Stimulated activated CD4-positive, alpha-beta T cell treated with anti-CD3 and anti-CD28 coated beads, TNF-alpha, amount 100 ng/mL, for 24 hours (primary cell): ENCODE measurements at regions not wholly inside any gene's neighbourhood (a gene's known extent, or its start where the extent isn't known, plus 50 kb on each side); places are given as distances from the start of the nearest gene placed in this dataset.
"Not testable (repeated sequence)": the region's sequence is repeated elsewhere in the genome, so short reads cannot be mapped to it uniquely, and the experiment has no call there.

Experiments used
- DNase-seq, 3 experiments: peaks; one replicate each; pipeline ENCODE4 v3.0.0-alpha.2; 2020; ENCODE audit warnings: low read depth in 3 of 3

DNA sequence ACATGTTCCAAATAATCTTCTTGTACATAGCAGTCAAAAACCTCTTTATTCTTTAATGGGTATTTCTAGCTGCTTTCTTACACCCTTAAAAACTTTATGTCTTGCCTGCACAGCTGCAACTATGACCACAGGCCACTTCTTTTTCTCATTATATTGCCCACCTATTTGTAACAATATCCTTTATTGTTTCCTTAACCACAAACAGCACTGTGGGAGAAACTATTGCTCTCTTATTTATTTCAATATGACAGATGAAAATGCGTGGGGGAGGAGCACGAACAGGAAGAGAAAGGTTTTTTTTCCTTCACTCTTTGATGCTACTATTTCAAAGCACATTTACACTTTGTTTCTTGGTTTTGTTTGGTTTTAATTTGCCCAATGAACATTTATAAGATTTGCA is 253.5 kb downstream of the GJA1 start:
- DNase-seq, result no peak

DNA sequence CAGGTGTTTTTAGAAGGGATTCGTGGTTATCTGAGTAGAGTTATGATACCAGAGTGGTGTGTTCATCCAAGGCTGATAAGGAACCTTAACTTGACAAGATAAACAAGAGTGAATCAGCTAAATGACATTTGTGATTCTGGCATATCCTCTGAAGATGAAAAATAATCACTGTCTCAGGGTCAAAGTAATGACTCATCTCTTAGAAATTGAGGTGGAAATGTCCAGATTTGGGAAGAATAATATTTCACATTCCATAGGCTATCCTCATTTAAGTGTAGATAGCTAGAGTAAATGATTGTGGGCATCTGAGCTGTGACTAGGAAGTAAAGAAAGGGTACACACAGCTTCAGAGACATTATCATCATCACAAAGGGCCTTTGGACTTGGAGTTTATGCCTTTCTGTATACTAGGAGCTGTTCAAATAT is 255.7 kb downstream of the GJA1 start:
- DNase-seq, result no peak

DNA sequence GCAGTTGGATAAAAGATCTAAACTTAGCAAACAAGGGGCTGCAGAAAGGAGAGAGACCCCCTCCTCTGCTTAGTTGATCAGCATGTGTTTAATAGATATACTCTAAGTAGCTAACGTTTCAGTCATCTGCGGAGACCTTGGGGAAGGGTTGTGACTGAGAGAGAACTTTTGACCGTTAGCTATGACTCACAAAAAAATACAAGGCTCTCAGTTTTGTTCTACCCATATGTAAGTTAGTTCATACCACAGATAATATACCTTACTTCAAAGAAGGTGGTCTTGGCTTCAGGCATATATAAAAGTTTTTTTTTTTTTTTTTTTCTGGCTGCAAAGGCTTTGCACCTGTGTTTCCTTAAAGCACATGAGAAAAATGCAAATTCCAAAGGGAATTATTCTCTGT is 258.9 kb downstream of the GJA1 start:
- no peak for DNase-seq

DNA sequence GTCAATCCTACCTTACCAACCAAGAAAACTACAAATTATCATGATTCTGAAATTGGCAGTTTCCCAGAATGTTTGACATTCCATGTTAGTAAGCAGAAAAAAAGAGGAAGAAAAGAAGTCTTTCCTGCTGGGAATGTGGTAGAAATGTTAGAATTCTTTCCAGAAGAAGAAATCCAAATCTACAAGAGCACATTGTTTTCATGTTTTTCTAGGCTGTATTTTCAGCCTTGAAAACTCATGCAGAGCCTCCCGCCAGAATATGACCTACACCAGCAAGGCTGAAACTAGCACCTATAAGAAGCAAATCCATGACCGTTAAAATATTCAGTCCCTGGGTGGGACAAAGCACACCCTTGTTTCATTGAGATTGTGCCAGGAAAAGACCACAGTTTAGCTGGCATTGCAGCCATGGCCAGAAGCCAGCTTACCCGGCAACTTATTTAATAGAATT is 259.4 kb downstream of the GJA1 start:
- DNase-seq, result no peak

DNA sequence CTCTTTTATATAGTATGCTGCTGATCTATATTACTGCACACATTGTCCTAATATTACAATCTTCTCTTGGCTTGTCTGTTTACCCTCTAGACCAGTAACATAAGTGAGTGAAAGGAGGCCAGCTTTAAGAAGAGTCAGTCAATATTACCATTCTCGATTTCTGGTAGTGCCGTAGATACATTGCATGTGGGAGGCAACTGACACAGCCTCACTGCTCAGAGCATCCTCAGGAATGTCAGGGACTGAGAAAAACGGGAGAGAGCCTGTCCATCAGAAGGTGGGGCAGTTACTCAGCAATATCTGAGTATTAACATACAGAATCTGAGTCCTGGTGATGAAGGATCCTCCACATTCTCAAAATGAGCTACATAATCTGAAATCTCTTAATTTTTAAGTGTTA is 259.9 kb downstream of the GJA1 start:
- no peak for DNase-seq

DNA sequence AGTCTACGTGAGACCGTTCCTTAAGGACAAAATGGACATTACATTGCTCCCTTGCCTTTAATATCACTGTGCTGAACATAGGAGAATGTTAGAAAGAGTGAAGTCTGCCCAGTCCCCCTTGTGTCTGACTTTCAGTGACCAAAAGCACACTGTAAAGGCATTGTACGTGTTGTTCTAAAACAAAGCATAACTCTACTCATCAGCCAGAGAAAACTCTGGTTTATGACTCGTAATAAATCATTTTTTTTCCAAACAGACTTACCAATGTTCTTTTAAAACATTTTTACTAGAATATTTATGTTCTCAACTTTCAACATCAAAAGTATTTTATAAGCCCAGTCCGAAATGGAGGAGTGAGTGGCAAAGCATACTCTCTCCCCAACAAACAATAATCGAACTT is 262.5 kb downstream of the GJA1 start:
- DNase-seq, result no peak

DNA sequence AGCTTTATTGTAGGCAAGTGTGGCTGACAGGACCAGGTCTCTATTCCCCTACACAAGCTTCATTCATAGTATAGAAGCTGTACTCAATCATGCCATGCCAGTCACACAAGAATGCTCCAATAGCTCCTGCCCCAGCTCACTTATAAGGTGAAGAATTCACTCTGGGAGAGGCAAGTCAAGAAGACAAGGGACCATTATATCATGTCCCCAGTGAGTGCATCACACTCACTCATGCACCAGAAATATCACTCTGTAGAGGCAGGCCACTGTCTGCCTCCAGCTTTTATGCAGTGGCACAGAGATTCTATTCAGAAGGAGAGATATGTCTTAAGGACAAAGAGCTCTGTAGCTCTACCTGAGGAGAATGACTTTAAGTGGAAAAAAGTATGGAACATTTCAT is 263.2 kb downstream of the GJA1 start:
- no peak for DNase-seq

DNA sequence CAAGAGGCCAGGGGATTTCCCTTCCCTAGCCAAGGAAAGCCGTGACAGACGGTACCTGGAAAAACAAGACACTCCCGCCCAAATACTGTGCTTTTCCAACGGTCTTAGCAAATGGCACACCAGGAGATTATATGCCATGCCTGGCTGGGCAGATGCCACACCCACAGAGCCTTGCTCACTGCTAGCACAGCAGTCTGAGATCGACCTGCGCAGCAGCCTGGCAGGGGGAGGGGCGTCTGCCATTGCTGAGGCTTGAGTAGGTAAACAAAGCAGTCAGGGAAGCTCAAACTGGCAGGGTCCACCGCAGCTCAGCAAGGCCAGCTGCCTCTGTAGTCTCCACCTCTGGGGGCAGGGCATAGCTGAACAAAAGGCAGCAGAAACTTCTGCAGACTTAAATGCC is 267.7 kb downstream of the GJA1 start:
- DNase-seq, result not testable (repeated sequence)

DNA sequence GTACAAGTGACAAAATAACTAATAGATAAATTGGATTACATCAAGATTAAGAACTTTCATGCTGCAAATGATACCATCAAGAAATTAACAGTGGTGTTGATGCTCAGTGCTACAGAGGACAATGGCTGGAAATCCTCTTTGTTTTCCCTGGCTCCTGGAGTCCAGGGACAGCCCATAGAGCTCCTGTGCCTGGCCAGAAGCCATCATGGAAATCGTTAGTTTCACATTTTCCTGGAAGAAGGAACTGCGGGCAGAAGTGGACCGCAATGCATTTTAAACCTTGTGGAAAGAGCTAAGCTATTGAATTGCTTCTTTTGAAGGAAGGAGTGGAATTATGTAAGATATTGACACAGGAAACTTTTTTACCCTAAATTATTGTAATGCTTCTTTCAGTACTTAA is 276.0 kb downstream of the GJA1 start:
- DNase-seq, result no peak

DNA sequence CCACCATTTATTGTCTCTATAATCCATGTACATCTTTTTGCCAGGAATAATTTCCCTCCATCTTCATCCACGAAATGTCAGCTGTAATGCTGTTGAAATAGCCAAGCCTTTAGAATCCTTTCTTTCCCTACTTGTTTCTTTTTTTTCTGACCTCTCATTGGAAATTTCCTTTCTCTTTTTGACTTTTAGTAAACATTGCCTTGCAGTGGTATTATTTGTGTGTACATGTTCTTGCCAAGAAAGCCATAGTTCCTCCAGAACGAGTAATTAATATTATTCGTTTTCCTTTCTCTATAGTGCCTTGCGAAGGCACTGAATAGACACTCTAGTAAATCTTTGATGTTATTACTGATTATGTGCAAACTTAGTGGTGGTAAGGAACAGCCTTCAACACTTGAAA is 282.2 kb downstream of the GJA1 start:
- no peak for DNase-seq

DNA sequence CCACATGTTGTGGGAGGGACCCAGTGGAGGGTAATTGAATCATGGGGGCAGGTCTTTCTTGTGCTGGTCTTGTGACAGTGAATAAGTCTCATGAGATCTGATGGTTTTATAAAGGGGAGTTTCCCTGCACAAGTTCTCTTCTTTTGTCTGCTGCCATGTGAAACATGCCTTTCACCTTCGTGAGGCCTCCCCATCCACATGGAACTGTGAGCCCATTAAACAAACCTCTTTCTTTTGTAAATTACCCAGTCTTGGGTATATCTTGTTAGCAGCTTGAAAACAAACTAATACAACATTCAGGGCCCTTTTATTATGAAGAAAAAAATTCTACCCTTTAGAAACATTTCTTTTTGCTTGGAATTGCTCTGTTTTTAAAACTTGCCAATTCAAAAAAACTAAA is 285.4 kb downstream of the GJA1 start:
- not testable (repeated sequence) for DNase-seq

DNA sequence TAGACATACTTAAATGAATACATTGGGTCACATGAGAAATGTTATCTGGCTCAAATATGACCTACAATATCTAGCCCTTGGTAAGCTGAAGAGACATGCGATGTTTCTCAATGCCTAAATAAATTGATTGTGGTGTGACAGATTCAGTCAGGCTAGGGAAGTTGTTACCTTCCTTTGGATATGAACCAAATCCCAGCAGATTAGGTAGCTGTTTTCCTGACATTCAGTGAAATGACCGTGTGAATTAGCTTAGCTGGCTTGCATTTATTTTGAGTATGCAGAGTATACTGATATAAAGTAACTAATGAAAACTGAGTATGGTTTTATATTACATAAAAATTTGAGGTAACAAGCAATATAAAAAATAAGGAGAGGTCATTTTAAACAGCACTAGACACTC is 288.2 kb downstream of the GJA1 start:
- no peak for DNase-seq

DNA sequence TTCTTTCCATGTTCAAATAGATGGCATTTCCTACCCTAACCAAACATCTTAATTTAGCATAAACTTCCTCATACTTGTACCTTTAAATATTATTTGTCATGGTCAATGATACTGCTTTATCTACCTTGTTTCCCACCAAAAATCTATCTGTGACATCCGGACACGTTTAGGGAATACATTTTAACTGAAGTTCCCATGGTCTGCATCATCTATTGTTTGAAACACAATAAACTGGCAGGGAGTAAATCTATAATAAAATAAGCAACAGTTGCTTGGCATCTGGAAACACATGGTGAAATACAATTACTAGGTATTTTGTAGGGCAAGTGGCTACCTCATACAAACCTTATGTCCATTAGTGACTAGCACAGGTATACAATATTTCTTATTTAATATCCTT is 289.1 kb downstream of the GJA1 start:
- DNase-seq, result no peak

DNA sequence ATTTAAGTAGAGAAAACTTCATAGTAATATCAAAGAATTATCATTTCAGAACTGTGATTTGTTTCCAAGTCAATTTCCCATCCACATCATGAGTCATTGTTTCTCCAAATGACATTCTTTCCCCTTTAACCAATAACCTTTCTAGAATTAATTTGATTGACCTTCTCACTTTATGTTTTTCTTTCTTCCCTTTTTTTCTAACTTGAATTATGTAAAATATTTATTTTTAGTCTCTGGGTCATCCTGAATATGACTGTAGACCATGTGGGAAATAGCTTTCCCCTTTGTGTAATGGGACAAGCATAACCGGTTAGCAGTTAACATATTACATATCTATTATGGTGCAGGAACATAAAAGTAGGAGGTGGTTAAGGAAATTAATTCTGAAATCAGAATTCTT is 291.1 kb downstream of the GJA1 start:
- DNase-seq, result no peak

DNA sequence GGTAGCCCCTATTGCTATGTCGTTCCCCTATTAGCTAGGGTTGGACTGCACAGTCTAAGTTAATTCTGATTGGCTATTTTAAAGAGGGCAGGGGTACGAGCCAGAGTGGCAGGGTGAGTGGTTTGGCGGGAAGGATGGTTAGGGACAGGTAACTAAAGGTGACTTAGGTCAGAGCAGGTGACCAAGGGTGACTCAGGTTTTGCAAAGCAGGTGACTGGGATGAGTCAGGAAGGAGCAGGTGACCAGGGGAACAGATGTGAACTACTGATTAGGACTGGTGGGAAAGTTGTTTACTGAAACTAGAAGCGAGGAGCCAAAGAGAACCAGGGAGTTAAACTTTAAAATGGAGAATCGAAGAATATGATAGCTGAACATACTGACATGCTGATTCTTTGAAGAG is 295.2 kb downstream of the GJA1 start:
- DNase-seq, result no peak

DNA sequence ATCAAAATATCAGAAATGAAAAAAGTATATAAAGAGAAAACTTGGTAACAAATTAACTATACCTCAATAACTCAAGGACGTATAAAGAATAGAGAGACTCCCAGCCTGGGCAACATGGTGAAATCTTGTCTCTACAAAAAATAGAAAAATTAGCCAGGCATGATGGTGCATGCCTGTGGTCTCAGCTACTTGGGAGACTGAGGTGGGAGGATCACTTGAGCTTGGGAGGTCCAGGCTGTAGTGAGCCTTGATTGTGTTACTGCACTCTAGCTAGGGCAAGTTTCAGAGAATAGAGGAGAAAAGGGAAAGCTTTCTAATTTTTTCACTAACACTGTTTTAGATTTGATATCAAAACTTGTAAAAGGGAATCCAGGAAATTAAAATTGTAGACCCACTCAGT is 295.9 kb downstream of the GJA1 start:
- no peak for DNase-seq

DNA sequence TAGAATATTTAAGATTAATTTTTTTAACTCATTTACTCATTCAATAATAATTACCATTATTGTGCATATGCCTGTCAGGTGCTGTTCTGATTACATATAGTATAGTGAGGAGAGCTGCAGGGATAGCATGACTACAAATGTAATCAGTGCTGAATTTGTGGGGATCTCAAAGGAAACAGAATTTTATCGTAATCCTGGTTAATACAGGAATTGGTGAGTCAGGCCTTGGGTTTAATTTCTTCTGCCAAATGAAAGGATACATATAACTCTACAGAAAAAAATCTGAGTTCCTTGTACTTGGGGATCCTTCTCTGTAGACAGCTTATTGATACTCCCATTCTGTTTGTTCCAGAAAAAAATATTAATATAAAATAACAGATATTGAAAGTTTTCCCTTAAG is 297.2 kb downstream of the GJA1 start:
- DNase-seq, result no peak

DNA sequence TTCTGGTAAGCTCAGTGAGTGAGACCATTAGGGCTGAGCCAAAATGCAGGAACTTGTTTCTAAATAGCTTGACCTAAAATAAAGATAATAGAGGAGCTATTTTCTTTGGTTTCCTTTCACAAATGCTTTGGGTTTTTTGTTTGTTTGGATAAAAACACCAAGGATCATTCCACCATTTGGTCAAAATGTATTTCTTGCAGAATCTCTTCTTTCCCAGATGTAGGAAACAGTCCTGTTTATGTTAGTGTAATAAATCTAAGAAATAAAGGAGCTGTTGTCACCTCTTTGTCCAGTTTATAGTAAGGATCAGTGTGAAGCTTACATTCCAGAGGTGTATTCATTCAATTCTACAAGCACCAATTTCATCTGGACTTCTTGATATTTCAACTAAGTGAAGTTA is 297.8 kb downstream of the GJA1 start:
- no peak for DNase-seq

DNA sequence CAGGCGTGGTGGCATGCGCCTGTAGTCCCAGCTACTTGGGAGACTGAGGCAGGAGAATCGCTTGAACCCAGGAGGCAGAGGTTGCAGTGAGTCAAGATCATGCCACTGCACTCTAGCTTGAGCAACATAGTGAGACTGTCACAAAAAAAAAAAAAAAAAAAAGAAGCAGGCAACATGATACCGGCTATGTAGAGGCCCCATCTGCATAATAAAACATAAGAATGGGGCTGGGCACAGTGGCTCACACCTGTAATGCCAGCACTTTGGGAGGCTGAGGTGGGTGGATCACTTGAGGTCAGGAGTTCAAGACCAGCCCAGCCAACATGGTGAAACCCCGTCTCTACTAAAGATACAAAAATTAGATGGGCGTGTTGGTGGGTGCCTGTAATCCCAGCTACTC is 304.7 kb downstream of the GJA1 start:
- not testable (repeated sequence) for DNase-seq

DNA sequence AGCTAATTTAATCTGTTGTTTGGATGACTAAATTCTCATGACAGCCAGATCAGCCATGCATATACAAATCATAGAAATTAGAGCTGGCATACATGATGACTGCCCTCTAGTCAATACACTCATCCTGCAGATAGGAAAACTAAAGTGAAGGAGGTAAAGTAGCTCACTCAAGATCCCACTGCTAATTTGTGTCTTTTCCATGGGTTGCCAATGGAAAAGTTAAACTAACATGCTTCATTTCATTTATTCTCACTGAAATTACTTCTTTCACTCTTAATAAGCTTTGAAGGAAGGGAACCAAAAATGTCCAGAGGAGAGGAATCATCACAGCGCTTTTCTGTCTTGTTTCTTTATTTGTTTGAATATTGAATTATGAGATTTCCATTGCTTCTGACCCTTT is 308.2 kb downstream of the GJA1 start:
- no peak for DNase-seq

DNA sequence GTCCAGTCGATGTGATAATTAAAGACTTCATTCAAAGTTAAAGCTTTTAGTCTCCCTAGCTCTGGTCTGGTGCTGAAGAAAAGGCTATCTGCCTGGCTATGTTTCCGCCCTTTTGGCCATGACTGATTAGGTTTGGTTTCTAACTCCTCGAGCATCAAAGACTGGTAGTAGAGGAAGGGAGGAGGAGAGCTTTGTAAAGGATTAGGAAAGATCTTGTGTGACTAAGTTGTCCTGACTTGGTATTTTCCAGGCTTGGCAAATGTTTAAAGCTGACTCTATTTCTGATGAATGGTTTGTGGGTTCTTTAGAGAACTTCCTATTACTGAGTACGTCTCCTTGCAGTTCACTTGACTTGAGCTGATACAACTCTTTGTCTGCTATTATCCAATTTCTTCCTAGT is 312.9 kb downstream of the GJA1 start:
- no peak for DNase-seq

DNA sequence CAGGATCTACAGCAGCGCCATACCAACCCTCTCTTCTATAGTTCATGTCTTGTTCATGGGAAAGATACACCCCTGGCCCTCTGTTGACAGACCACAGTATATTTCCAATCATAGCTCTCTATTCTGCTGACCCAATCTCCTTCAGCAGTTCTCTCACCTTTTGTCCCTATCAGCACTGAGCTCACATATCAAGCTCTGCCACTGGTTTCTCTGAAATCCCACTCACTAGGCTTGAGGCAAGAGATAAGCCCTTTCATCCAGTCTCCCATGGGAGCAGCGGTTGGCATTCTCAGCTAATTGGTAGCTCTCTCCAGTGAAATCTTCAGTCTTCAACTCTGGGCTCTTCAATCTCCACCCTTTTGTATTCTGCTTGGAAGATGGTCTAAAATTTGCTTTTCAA is 313.4 kb downstream of the GJA1 start:
- DNase-seq, result no peak

DNA sequence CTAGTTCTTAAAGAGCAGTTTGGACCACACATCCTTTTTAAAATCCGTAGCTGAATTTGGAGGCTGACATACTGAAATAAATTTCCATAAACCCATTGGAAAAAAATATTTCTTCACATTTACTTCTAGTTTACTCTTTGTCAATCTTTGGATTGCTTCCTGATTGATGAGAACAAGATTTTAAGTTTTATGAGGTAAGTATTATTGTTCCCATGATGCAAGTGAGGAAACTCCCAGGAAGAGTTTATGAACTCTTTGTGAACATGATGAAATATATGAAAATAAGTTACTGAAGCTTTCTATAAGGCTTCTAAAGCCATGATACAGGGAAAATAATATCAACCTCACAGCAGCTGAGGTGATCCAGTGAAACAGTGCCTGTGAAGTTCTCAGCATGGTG is 320.0 kb downstream of the GJA1 start:
- no peak for DNase-seq

DNA sequence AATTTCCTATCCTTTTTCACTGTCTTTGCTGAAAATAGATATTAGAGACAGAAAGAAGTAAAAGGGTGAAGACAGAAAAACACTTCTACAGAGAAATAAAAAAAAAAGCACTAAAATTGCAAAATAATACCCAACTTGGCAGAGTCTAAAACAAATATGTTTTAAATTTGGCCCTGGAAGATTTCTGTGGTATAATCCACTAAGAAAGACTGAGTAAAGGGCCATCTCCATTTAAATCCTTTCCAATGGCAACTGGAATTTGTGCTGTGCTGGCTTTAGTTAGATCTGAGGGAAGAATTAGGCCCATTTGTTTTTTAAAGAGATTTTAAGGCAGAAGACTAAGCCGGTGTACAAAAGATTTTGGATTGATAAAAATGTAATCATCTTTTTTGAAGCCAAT is 321.2 kb downstream of the GJA1 start:
- DNase-seq, result no peak

DNA sequence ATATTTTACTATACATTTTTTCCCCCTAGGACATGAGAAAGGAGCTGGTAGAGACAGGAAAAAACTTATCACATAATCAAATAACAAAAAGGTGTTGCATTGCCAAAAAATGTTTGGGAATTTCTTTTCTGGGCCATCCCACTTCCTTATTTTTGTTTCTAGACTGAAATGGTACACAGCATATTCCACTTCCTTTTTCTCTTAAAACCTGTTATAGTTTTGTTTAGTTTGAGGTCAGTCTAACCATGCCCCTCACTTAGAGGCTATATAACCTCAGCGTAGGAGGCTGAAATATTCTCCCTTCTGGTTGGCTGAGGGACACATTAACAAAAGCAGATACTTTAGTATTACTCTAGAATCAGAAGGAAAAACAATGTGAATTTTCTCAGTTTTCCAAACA is 323.9 kb downstream of the GJA1 start:
- no peak for DNase-seq
